HUES48 (cell line): ENCODE measurements at regions not wholly inside any gene's neighbourhood (a gene's known extent, or its start where the extent isn't known, plus 50 kb on each side); places are given as distances from the start of the nearest gene placed in this dataset.

ENCODE experiments used
- H3K27ac ChIP-seq: one replicate; pipeline ENCODE4 v1.7.0; 2013; ENCODE audit warnings: low read depth, low read length, inconsistent platforms
- H3K27me3 ChIP-seq: 2 replicates; pipeline ENCODE4 v1.6.1; 2013; ENCODE audit warnings: mild to moderate bottlenecking, low read length; ENCODE audit not compliant: control insufficient read depth, insufficient read depth
- H3K36me3 ChIP-seq: 2 replicates; pipeline ENCODE4 v1.6.1; 2013; ENCODE audit warnings: low read length; ENCODE audit not compliant: control insufficient read depth, insufficient read depth
- H3K4me1 ChIP-seq: 2 replicates; pipeline ENCODE4 v1.6.1; 2013; ENCODE audit warnings: mild to moderate bottlenecking, low read length; ENCODE audit not compliant: control insufficient read depth, insufficient read depth
- H3K4me3 ChIP-seq: 2 replicates; pipeline ENCODE4 v1.5.1; 2013; ENCODE audit warnings: mild to moderate bottlenecking, low read depth, low read length
- H3K9ac ChIP-seq: 2 replicates; pipeline ENCODE4 v1.6.1; 2013; ENCODE audit warnings: mild to moderate bottlenecking, low read depth, low read length, moderate library complexity
- H3K9me3 ChIP-seq: 2 replicates; pipeline ENCODE4 v1.6.1; 2013; ENCODE audit warnings: low read length; ENCODE audit not compliant: control insufficient read depth, insufficient read depth

GRCh38 chr6:98203170-98203806 lies 631.1 kb upstream of the POU3F2 start:
- Histone ChIP-seq H3K9me3 (no peaks in the 10 kb centered on the region), H3K4me3 (no peak overlapping the region), H3K36me3 (no peaks in the 10 kb centered on the region), H3K9ac (no peak overlapping the region), H3K27me3 (no peaks in the 10 kb centered on the region), H3K4me1 (no peaks in the 10 kb centered on the region), H3K27ac (no peak overlapping the region)

- Histone ChIP-seq H3K36me3 (no peaks in the 10 kb centered on the region), H3K27ac (no peak overlapping the region), H3K9me3 (no peaks in the 10 kb centered on the region), H3K4me3 (no peak overlapping the region), H3K9ac (no peak overlapping the region), H3K4me1 (no peaks in the 10 kb centered on the region), H3K27me3 (no peaks in the 10 kb centered on the region)
Observed at GRCh38 chr6:98212468-98212867, 621.9 kb upstream of the POU3F2 start.

GRCh38 chr6:98215531-98215930 lies 618.8 kb upstream of the POU3F2 start:
- Histone ChIP-seq H3K27me3 (no peaks in the 10 kb centered on the region), H3K36me3 (no peaks in the 10 kb centered on the region), H3K4me1 (no peaks in the 10 kb centered on the region), H3K4me3 (no peak overlapping the region), H3K9me3 (no peaks in the 10 kb centered on the region), H3K9ac (no peak overlapping the region), H3K27ac (no peak overlapping the region)

GRCh38 chr6:98230250-98230649 lies 604.1 kb upstream of the POU3F2 start:
- Histone ChIP-seq H3K9ac (no peak overlapping the region), H3K27me3 (no peaks in the 10 kb centered on the region), H3K4me1 (no peaks in the 10 kb centered on the region), H3K9me3 (peaks cover 13% of the 10 kb centered on the region; the same call in 1 of the 2 replicates), H3K36me3 (no peaks in the 10 kb centered on the region), H3K4me3 (no peak overlapping the region), H3K27ac (no peak overlapping the region)

GRCh38 chr6:98239057-98239456 lies 595.3 kb upstream of the POU3F2 start:
- H3K4me1 ChIP-seq: no peaks in the 10 kb centered on the region
- no peak overlapping the region for H3K27ac ChIP-seq
- no peak overlapping the region for H3K4me3 ChIP-seq
- no peaks in the 10 kb centered on the region for H3K9me3 ChIP-seq
- H3K36me3 ChIP-seq: no peaks in the 10 kb centered on the region
- H3K9ac ChIP-seq: no peak overlapping the region
- H3K27me3 ChIP-seq: no peaks in the 10 kb centered on the region

GRCh38 chr6:98241630-98242029 lies 592.7 kb upstream of the POU3F2 start:
- Histone ChIP-seq H3K4me1 (no peaks in the 10 kb centered on the region), H3K27ac (no peak overlapping the region), H3K27me3 (no peaks in the 10 kb centered on the region)

GRCh38 chr6:98254624-98255023 lies 579.8 kb upstream of the POU3F2 start:
- no peak overlapping the region for H3K9ac ChIP-seq
- no peaks in the 10 kb centered on the region for H3K27me3 ChIP-seq
- H3K4me1 ChIP-seq: no peaks in the 10 kb centered on the region
- H3K36me3 ChIP-seq: no peaks in the 10 kb centered on the region
- H3K9me3 ChIP-seq: no peaks in the 10 kb centered on the region
- no peak overlapping the region for H3K27ac ChIP-seq
- no peak overlapping the region for H3K4me3 ChIP-seq

More at GRCh38 chr6:98241630-98242029, 592.7 kb upstream of the POU3F2 start:
- H3K4me3 ChIP-seq: no peak overlapping the region
- no peak overlapping the region for H3K9ac ChIP-seq
- no peaks in the 10 kb centered on the region for H3K9me3 ChIP-seq
- H3K36me3 ChIP-seq: no peaks in the 10 kb centered on the region

- H3K27me3 ChIP-seq: no peaks in the 10 kb centered on the region
- no peak overlapping the region for H3K9ac ChIP-seq
- no peak overlapping the region for H3K27ac ChIP-seq
- no peaks in the 10 kb centered on the region for H3K9me3 ChIP-seq
- no peak overlapping the region for H3K4me3 ChIP-seq
- no peaks in the 10 kb centered on the region for H3K36me3 ChIP-seq
- H3K4me1 ChIP-seq: no peaks in the 10 kb centered on the region
Observed at GRCh38 chr6:98260382-98260781, 574.0 kb upstream of the POU3F2 start.

GRCh38 chr6:98272060-98272459 lies 562.3 kb upstream of the POU3F2 start:
- Histone ChIP-seq H3K4me1 (peaks cover 13% of the 10 kb centered on the region; the same call in 1 of the 2 replicates), H3K4me3 (no peak overlapping the region), H3K36me3 (no peaks in the 10 kb centered on the region), H3K27me3 (no peaks in the 10 kb centered on the region), H3K27ac (no peak overlapping the region), H3K9ac (no peak overlapping the region), H3K9me3 (no peaks in the 10 kb centered on the region)

GRCh38 chr6:98274691-98275090 lies 559.7 kb upstream of the POU3F2 start:
- Histone ChIP-seq H3K27me3 (no peaks in the 10 kb centered on the region), H3K9ac (no peak overlapping the region), H3K4me3 (no peak overlapping the region)

GRCh38 chr6:98280492-98280891 lies 553.9 kb upstream of the POU3F2 start:
- no peak overlapping the region for H3K27ac ChIP-seq
- H3K27me3 ChIP-seq: no peaks in the 10 kb centered on the region
- no peak overlapping the region for H3K9ac ChIP-seq
- no peak overlapping the region for H3K4me3 ChIP-seq
- H3K9me3 ChIP-seq: no peaks in the 10 kb centered on the region
- H3K36me3 ChIP-seq: no peaks in the 10 kb centered on the region
- H3K4me1 ChIP-seq: peaks cover 9% of the 10 kb centered on the region; the same call in 1 of the 2 replicates

More at GRCh38 chr6:98274691-98275090, 559.7 kb upstream of the POU3F2 start:
- Histone ChIP-seq H3K4me1 (peaks cover 13% of the 10 kb centered on the region; the same call in 1 of the 2 replicates), H3K9me3 (no peaks in the 10 kb centered on the region), H3K27ac (no peak overlapping the region), H3K36me3 (no peaks in the 10 kb centered on the region)
